ENCODE measurements at regions not wholly inside any gene's neighbourhood (a gene's known extent, or its start where the extent isn't known, plus 50 kb on each side); places are given as distances from the start of the nearest gene placed in this dataset.

DNA sequence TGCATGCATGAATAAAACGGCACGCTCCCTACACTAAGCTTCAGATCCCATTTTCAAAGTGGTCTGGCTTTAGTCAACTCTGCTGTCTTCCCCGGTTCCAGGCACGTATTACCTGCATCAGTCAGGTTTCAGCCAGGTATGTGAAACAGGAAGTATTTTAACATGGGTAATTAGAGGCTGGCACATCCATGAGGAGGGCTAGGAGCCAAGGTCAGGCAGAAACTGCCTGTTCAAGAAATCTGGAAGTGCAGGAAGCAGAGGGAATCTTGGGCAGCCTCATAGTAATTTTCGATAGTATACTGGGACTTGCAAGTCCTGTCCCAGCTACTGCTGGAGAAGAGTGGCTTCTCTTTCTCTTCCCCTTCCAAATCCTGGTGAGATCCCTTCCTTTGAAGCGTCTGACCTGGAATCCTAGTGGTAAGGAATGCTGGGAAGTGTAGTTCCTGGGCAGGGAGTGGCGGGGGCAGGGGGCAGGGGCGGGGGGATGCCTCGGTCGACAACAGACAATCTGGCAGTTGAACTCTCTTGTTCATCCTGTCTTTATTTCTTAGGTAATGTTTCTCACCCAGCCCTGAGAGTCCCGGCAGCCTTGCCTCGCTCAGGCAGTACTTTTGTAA is 403.1 kb downstream of the TLE4 start:
- H3K4me1 ChIP-seq, result peaks cover 50% of the 10 kb centered on the region
- H3K4me3 Mint-ChIP-seq, result peak overlapping the region; percentile 52
- no peaks in the 10 kb centered on the region for H3K27me3 ChIP-seq

DNA sequence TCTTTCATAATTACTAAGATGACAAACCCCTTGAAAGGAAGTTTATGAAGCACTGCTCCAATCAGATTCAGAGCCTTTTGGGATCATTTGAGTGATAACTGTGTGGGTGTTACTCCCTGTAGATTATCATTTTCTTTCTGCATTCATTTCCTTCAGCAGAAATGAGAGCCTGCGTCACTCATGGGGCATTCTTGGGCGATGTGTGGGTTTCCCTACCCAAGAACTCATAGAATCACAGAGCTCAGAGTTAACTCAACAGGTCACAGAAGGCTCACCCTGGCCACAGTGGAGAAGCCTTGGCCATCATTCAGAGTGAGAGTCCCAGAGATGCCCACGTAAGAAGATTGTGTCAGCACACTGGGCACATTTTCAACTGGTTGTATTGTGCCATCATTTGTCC is 401.9 kb downstream of the TLE4 start:
- H3K79me2 ChIP-seq (ENCODE audit: low read depth), result no peaks in the 10 kb centered on the region
- Mint-ChIP-seq H3K4me1 (peaks cover 38% of the 10 kb centered on the region), H3K27ac (no peak overlapping the region), H3K27me3 (ENCODE audit: insufficient read depth, low read depth) (no peaks in the 10 kb centered on the region), H3K9me3 (peaks cover 10% of the 10 kb centered on the region), H3K4me3 (no peak overlapping the region), H3K36me3 (no peaks in the 10 kb centered on the region)
- no peaks in the 10 kb centered on the region for H3K36me3 ChIP-seq
- no peak for DNase-seq (ENCODE audit: low spot score)
- H3K27me3 ChIP-seq, result no peaks in the 10 kb centered on the region
- H3K4me3 ChIP-seq, result no peak overlapping the region
- no peak overlapping the region for H3K27ac ChIP-seq
- no peaks in the 10 kb centered on the region for H4K20me1 ChIP-seq (ENCODE audit: low read depth)
- peaks cover 44% of the 10 kb centered on the region for H3K4me1 ChIP-seq
- no peak overlapping the region for H3K4me2 ChIP-seq
- H3K9me3 ChIP-seq (ENCODE audit: low read depth), result no peaks in the 10 kb centered on the region
- no peak overlapping the region for H2AFZ ChIP-seq (replicated peaks)
- TF ChIP-seq EZH2phosphoT487 (IDR thresholded peaks at IDR 0.05), result no peak
- no peak for TF ChIP-seq EZH2 (IDR thresholded peaks at IDR 0.05)
- TF ChIP-seq, protein P1, sequence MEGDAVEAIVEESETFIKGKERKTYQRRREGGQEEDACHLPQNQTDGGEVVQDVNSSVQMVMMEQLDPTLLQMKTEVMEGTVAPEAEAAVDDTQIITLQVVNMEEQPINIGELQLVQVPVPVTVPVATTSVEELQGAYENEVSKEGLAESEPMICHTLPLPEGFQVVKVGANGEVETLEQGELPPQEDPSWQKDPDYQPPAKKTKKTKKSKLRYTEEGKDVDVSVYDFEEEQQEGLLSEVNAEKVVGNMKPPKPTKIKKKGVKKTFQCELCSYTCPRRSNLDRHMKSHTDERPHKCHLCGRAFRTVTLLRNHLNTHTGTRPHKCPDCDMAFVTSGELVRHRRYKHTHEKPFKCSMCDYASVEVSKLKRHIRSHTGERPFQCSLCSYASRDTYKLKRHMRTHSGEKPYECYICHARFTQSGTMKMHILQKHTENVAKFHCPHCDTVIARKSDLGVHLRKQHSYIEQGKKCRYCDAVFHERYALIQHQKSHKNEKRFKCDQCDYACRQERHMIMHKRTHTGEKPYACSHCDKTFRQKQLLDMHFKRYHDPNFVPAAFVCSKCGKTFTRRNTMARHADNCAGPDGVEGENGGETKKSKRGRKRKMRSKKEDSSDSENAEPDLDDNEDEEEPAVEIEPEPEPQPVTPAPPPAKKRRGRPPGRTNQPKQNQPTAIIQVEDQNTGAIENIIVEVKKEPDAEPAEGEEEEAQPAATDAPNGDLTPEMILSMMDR (IDR thresholded peaks at IDR 0.05), result no peak
- H3K9ac ChIP-seq, result no peak overlapping the region
- peaks cover 27% of the 10 kb centered on the region for H3F3A ChIP-seq (ENCODE audit: low read depth)

More for the DNA sequence above, 403.1 kb downstream of the TLE4 start:
- H3K27me3 Mint-ChIP-seq (ENCODE audit: insufficient read depth, low read depth), result no peaks in the 10 kb centered on the region
- peak; percentile 59 for DNase-seq (ENCODE audit: low spot score)
- H3F3A ChIP-seq (ENCODE audit: low read depth), result peaks cover 27% of the 10 kb centered on the region
- H3K4me2 ChIP-seq, result peak overlapping the region; percentile 59
- peak overlapping the region; percentile 90 for H3K27ac ChIP-seq
- no peaks in the 10 kb centered on the region for H4K20me1 ChIP-seq (ENCODE audit: low read depth)
- H3K9me3 Mint-ChIP-seq, result peaks cover 11% of the 10 kb centered on the region
- H3K9ac ChIP-seq, result no peak overlapping the region
- peak overlapping the region; percentile 42 for H3K27ac Mint-ChIP-seq
- H2AFZ ChIP-seq (replicated peaks), result peak overlapping the region; percentile 81
- TF ChIP-seq EZH2phosphoT487 (IDR thresholded peaks at IDR 0.05) (no peak), EZH2 (IDR thresholded peaks at IDR 0.05) (no peak)
- TF ChIP-seq, protein P1 (IDR thresholded peaks at IDR 0.05), result no peak
- peaks cover 44% of the 10 kb centered on the region for H3K4me1 Mint-ChIP-seq
- no peaks in the 10 kb centered on the region for H3K9me3 ChIP-seq (ENCODE audit: low read depth)
- no peaks in the 10 kb centered on the region for H3K36me3 ChIP-seq
- H3K79me2 ChIP-seq (ENCODE audit: low read depth), result no peaks in the 10 kb centered on the region
- H3K4me3 ChIP-seq, result no peak overlapping the region
- no peaks in the 10 kb centered on the region for H3K36me3 Mint-ChIP-seq

DNA sequence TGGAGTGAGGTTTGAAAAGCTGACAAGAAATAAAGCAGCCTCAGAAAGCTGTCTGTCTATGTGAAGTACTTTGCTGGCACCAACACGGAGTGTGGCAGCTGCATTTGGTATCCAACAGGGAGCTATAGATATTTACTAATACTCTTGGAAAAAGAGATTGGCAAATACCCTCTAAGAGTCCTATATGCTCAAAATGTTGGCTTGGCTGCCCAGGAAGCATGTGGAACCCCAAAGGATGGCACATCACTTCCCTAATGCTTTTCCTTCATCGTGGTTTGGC is 398.3 kb downstream of the TLE4 start:
- Mint-ChIP-seq H3K9me3 (peaks cover 2% of the 10 kb centered on the region), H3K27me3 (ENCODE audit: insufficient read depth, low read depth) (peaks cover 3% of the 10 kb centered on the region), H3K4me3 (no peak overlapping the region), H3K27ac (no peak overlapping the region), H3K36me3 (no peaks in the 10 kb centered on the region), H3K4me1 (peaks cover 11% of the 10 kb centered on the region)
- Histone ChIP-seq H3K27ac (no peak overlapping the region), H3K4me3 (no peak overlapping the region), H2AFZ (replicated peaks) (no peak overlapping the region), H3K9me3 (ENCODE audit: low read depth) (no peaks in the 10 kb centered on the region), H3K4me2 (no peak overlapping the region), H3K79me2 (ENCODE audit: low read depth) (no peaks in the 10 kb centered on the region), H3K36me3 (no peaks in the 10 kb centered on the region), H3K27me3 (no peaks in the 10 kb centered on the region), H3K4me1 (peaks cover 16% of the 10 kb centered on the region), H4K20me1 (ENCODE audit: low read depth) (no peaks in the 10 kb centered on the region), H3K9ac (no peak overlapping the region), H3F3A (ENCODE audit: low read depth) (peaks cover 5% of the 10 kb centered on the region)
- TF ChIP-seq EZH2 (IDR thresholded peaks at IDR 0.05), result no peak
- TF ChIP-seq, protein P1 (IDR thresholded peaks at IDR 0.05), result no peak
- no peak for TF ChIP-seq EZH2phosphoT487 (IDR thresholded peaks at IDR 0.05)
- DNase-seq (ENCODE audit: low spot score), result no peak

All from neural progenitor cell (in vitro differentiated cells).